ENCODE measurements at regions not wholly inside any gene's neighbourhood (a gene's known extent, or its start where the extent isn't known, plus 50 kb on each side); places are given as distances from the start of the nearest gene placed in this dataset.
"Not testable (repeated sequence)": the region's sequence is repeated elsewhere in the genome, so short reads cannot be mapped to it uniquely, and the experiment has no call there.

DNA sequence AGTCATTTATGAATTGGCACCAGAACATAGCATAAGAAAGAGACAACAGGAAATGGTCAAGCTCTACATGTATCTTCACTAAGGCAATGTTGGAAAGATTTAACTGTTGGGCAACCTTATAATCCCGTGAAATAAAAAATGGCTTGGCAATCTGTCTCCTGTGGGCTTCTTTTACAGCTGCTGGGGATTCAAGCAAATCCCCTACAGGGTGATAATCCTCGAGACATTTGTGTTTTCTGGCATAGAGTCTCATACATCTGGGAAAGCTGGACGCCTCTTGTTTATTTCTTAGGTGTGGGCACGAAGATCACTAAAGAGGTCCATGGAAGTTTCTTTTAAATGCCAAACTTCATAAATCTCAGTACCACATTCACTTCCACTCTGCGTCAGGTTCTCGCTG is 82.2 kb upstream of the GPR141 start:
- Mint-ChIP-seq H3K27ac (no peak overlapping the region), H3K4me1 (no peaks in the 10 kb centered on the region), H3K36me3 (no peaks in the 10 kb centered on the region), H3K9me3 (peaks cover 0 to 8% (median 4%) of the 10 kb centered on the region in 7 donors), H3K27me3 (ENCODE audit: low read depth in 3 of 3) (no peaks in the 10 kb centered on the region), H3K4me3 (no peak overlapping the region)
- H3K9ac ChIP-seq (ENCODE audit: insufficient read depth, low read length, poor library complexity, severe bottlenecking): no peak overlapping the region
- H3K4me2 ChIP-seq (replicated peaks; ENCODE audit: extremely low read depth, low read length, poor library complexity, severe bottlenecking): no peak overlapping the region
- H3K79me2 ChIP-seq (ENCODE audit: insufficient read depth, low read length): no peaks in the 10 kb centered on the region
- peaks cover 0 to 5% of the 10 kb centered on the region in 2 donors for H3K9me3 ChIP-seq (replicated peaks in 1 of 2; ENCODE audit: control insufficient read depth in 1 of 2, insufficient read depth in 1 of 2, low read length in 2 of 2)
- no peaks in the 10 kb centered on the region for H3K27me3 ChIP-seq (ENCODE audit: control insufficient read depth in 2 of 2, insufficient read depth in 2 of 2, low read length in 2 of 2)
- no peaks in the 10 kb centered on the region for H4K20me1 ChIP-seq (ENCODE audit: insufficient read depth, low read length)
- WGBS (ENCODE audit: insufficient coverage): no CpG with 5 or more reads among the region's 6 CpGs
- no peak overlapping the region for H3K27ac ChIP-seq (ENCODE audit: low read depth in 1 of 2, low read length in 2 of 2)
- intact Hi-C loops (cut with micrococcal nuclease): no loop called here
- no peak overlapping the region for H3K4me3 ChIP-seq (replicated peaks in 1 of 3; ENCODE audit: low read depth in 2 of 3, low read length in 3 of 3)
- no peaks in the 10 kb centered on the region for H3K36me3 ChIP-seq (replicated peaks in 1 of 2; ENCODE audit: control insufficient read depth in 1 of 2, insufficient read depth in 2 of 2, low read length in 2 of 2)
- TF ChIP-seq, protein P1, sequence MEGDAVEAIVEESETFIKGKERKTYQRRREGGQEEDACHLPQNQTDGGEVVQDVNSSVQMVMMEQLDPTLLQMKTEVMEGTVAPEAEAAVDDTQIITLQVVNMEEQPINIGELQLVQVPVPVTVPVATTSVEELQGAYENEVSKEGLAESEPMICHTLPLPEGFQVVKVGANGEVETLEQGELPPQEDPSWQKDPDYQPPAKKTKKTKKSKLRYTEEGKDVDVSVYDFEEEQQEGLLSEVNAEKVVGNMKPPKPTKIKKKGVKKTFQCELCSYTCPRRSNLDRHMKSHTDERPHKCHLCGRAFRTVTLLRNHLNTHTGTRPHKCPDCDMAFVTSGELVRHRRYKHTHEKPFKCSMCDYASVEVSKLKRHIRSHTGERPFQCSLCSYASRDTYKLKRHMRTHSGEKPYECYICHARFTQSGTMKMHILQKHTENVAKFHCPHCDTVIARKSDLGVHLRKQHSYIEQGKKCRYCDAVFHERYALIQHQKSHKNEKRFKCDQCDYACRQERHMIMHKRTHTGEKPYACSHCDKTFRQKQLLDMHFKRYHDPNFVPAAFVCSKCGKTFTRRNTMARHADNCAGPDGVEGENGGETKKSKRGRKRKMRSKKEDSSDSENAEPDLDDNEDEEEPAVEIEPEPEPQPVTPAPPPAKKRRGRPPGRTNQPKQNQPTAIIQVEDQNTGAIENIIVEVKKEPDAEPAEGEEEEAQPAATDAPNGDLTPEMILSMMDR (IDR thresholded peaks at IDR 0.05): no peak
- H3K4me1 ChIP-seq (ENCODE audit: control insufficient read depth in 1 of 2, insufficient read depth in 2 of 2, low read length in 2 of 2): no peaks in the 10 kb centered on the region
- no peak overlapping the region for H2AFZ ChIP-seq (ENCODE audit: insufficient read depth, low read depth, low read length, poor library complexity, severe bottlenecking)
- no peak for DNase-seq

GRCh38 chr7:37604078-37604477 is 79.5 kb upstream of the GPR141 start:
- no peak overlapping the region for H2AFZ ChIP-seq (ENCODE audit: insufficient read depth, low read depth, low read length, poor library complexity, severe bottlenecking)
- no peaks in the 10 kb centered on the region for H3K27me3 ChIP-seq (ENCODE audit: control insufficient read depth in 2 of 2, insufficient read depth in 2 of 2, low read length in 2 of 2)
- H3K9me3 ChIP-seq (replicated peaks in 1 of 2; ENCODE audit: control insufficient read depth in 1 of 2, insufficient read depth in 1 of 2, low read length in 2 of 2): no peaks in the 10 kb centered on the region
- H3K4me1 Mint-ChIP-seq: no peaks in the 10 kb centered on the region
- no peaks in the 10 kb centered on the region for H3K27me3 Mint-ChIP-seq (ENCODE audit: low read depth in 3 of 3)
- no peak overlapping the region for H3K9ac ChIP-seq (ENCODE audit: insufficient read depth, low read length, poor library complexity, severe bottlenecking)
- H3K27ac ChIP-seq (ENCODE audit: low read depth in 1 of 2, low read length in 2 of 2): no peak overlapping the region
- no peak overlapping the region for H3K27ac Mint-ChIP-seq
- TF ChIP-seq, protein P1 (IDR thresholded peaks at IDR 0.05): no peak
- no peak for DNase-seq
- intact Hi-C loops (cut with micrococcal nuclease): no loop called here
- no peaks in the 10 kb centered on the region for H3K79me2 ChIP-seq (ENCODE audit: insufficient read depth, low read length)
- no peak overlapping the region for H3K4me3 ChIP-seq (replicated peaks in 1 of 3; ENCODE audit: low read depth in 2 of 3, low read length in 3 of 3)
- no peak overlapping the region for H3K4me2 ChIP-seq (replicated peaks; ENCODE audit: extremely low read depth, low read length, poor library complexity, severe bottlenecking)
- H3K4me3 Mint-ChIP-seq: no peak overlapping the region
- WGBS (ENCODE audit: insufficient coverage): no CpG with 5 or more reads among the region's 1 CpG
- H3K4me1 ChIP-seq (ENCODE audit: control insufficient read depth in 1 of 2, insufficient read depth in 2 of 2, low read length in 2 of 2): no peaks in the 10 kb centered on the region
- H3K9me3 Mint-ChIP-seq: peaks cover 0 to 4% (median 0%) of the 10 kb centered on the region in 7 donors
- H4K20me1 ChIP-seq (ENCODE audit: insufficient read depth, low read length): no peaks in the 10 kb centered on the region
- no peaks in the 10 kb centered on the region for H3K36me3 ChIP-seq (replicated peaks in 1 of 2; ENCODE audit: control insufficient read depth in 1 of 2, insufficient read depth in 2 of 2, low read length in 2 of 2)
- H3K36me3 Mint-ChIP-seq: no peaks in the 10 kb centered on the region

DNA sequence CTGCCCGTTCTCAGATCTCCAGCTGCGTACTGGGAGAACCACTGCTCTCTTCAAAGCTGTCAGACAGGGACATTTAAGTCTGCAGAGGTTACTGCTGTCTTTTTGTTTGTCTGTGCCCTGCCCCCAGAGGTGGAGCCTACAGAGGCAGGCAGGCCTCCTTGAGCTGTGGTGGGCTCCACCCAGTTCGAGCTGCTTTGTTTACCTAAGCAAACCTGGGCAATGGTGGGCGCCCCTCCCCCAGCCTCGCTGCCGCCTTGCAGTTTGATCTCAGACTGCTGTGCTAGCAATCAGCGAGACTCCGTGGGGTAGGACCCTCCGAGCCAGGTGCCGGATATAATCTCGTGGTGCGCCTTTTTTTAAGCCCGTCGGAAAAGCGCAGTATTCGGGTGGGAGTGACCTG is 66.2 kb upstream of the GPR141 start:
- H3K4me1 Mint-ChIP-seq; H3K36me3 ChIP-seq (replicated peaks in 1 of 2; ENCODE audit: control insufficient read depth in 1 of 2, insufficient read depth in 2 of 2, low read length in 2 of 2); H3K9me3 ChIP-seq (replicated peaks in 1 of 2; ENCODE audit: control insufficient read depth in 1 of 2, insufficient read depth in 1 of 2, low read length in 2 of 2); H3K36me3 Mint-ChIP-seq; H2AFZ ChIP-seq (ENCODE audit: insufficient read depth, low read depth, low read length, poor library complexity, severe bottlenecking); H3K79me2 ChIP-seq (ENCODE audit: insufficient read depth, low read length); H3K4me3 ChIP-seq (replicated peaks in 1 of 3; ENCODE audit: low read depth in 2 of 3, low read length in 3 of 3); H3K4me2 ChIP-seq (replicated peaks; ENCODE audit: extremely low read depth, low read length, poor library complexity, severe bottlenecking); H4K20me1 ChIP-seq (ENCODE audit: insufficient read depth, low read length); H3K4me1 ChIP-seq (ENCODE audit: control insufficient read depth in 1 of 2, insufficient read depth in 2 of 2, low read length in 2 of 2); H3K27ac Mint-ChIP-seq; intact Hi-C loops (cut with micrococcal nuclease); H3K27me3 Mint-ChIP-seq (ENCODE audit: low read depth in 3 of 3); H3K27me3 ChIP-seq (ENCODE audit: control insufficient read depth in 2 of 2, insufficient read depth in 2 of 2, low read length in 2 of 2); H3K27ac ChIP-seq (ENCODE audit: low read depth in 1 of 2, low read length in 2 of 2); H3K4me3 Mint-ChIP-seq; H3K9ac ChIP-seq (ENCODE audit: insufficient read depth, low read length, poor library complexity, severe bottlenecking); DNase-seq: not testable (repeated sequence)
- no CpG with 5 or more reads among the region's 16 CpGs for WGBS (ENCODE audit: insufficient coverage)
- H3K9me3 Mint-ChIP-seq: peaks cover 0 to 11% (median 2%) of the 10 kb centered on the region in 7 donors
